ENCODE measurements at regions not wholly inside any gene's neighbourhood (a gene's known extent, or its start where the extent isn't known, plus 50 kb on each side); places are given as distances from the start of the nearest gene placed in this dataset.

GRCh38 chr14:97517566-97518234, 720.5 kb downstream of the VRK1 start:
- 59 to 73% methylated on average over 5 of the region's 5 CpGs for WGBS, 2 donors
- Histone ChIP-seq H3K9me3 (peaks cover 0 to 4% (median 0%) of the 10 kb centered on the region in 4 donors), H3K4me1 (no peaks in the 10 kb centered on the region), H3K4me3 (no peak overlapping the region), H3K27ac (no peak overlapping the region), H3K27me3 (no peaks in the 10 kb centered on the region), H3K36me3 (no peaks in the 10 kb centered on the region)
- no peak for DNase-seq (ENCODE audit: low spot score in 2 of 2)
- no peak for TF ChIP-seq EP300 (IDR thresholded peaks at IDR 0.05)
- no peak for TF ChIP-seq POLR2A (IDR thresholded peaks at IDR 0.05)
- no peak for TF ChIP-seq CTCF (IDR thresholded peaks at IDR 0.05)

GRCh38 chr14:97523936-97524335, 726.8 kb downstream of the VRK1 start:
- WGBS, 2 donors: 48 to 49% methylated on average over 3 of the region's 3 CpGs
- H3K27me3 ChIP-seq: no peaks in the 10 kb centered on the region

GRCh38 chr14:97524589-97525319, 727.6 kb downstream of the VRK1 start:
- TF ChIP-seq POLR2A (IDR thresholded peaks at IDR 0.05) (no peak), CTCF (IDR thresholded peaks at IDR 0.05) (no peak), EP300 (IDR thresholded peaks at IDR 0.05) (no peak)
- 56 to 66% methylated on average over 7 of the region's 7 CpGs for WGBS, 2 donors
- no peaks in the 10 kb centered on the region for H3K27me3 ChIP-seq

More at GRCh38 chr14:97523936-97524335, 726.8 kb downstream of the VRK1 start:
- Histone ChIP-seq H3K9me3 (peaks cover 0 to 3% (median 0%) of the 10 kb centered on the region in 4 donors), H3K36me3 (no peaks in the 10 kb centered on the region), H3K4me1 (no peaks in the 10 kb centered on the region), H3K27ac (no peak overlapping the region), H3K4me3 (no peak overlapping the region)
- DNase-seq (ENCODE audit: low spot score in 2 of 2): no peak
- TF ChIP-seq POLR2A (IDR thresholded peaks at IDR 0.05): no peak
- no peak for TF ChIP-seq CTCF (IDR thresholded peaks at IDR 0.05)
- TF ChIP-seq EP300 (IDR thresholded peaks at IDR 0.05): no peak

GRCh38 chr14:97527993-97528392, 730.8 kb downstream of the VRK1 start:
- no peak overlapping the region for H3K27ac ChIP-seq
- H3K4me1 ChIP-seq: no peaks in the 10 kb centered on the region
- 76 to 78% methylated on average over 4 of the region's 4 CpGs for WGBS, 2 donors
- H3K9me3 ChIP-seq: peaks cover 0 to 7% (median 0%) of the 10 kb centered on the region in 4 donors
- no peak for TF ChIP-seq POLR2A (IDR thresholded peaks at IDR 0.05)
- no peak for TF ChIP-seq CTCF (IDR thresholded peaks at IDR 0.05)
- TF ChIP-seq EP300 (IDR thresholded peaks at IDR 0.05): no peak
- DNase-seq (ENCODE audit: low spot score in 2 of 2): no peak
- no peak overlapping the region for H3K4me3 ChIP-seq
- no peaks in the 10 kb centered on the region for H3K36me3 ChIP-seq
- H3K27me3 ChIP-seq: no peaks in the 10 kb centered on the region

More at GRCh38 chr14:97524589-97525319, 727.6 kb downstream of the VRK1 start:
- H3K36me3 ChIP-seq: no peaks in the 10 kb centered on the region
- H3K4me1 ChIP-seq: no peaks in the 10 kb centered on the region
- DNase-seq (ENCODE audit: low spot score in 2 of 2): no peak
- H3K27ac ChIP-seq: no peak overlapping the region
- no peak overlapping the region for H3K4me3 ChIP-seq
- H3K9me3 ChIP-seq: peaks cover 0 to 3% (median 0%) of the 10 kb centered on the region in 4 donors

- peaks cover 0 to 6% (median 0%) of the 10 kb centered on the region in 4 donors for H3K9me3 ChIP-seq
- DNase-seq (ENCODE audit: low spot score in 2 of 2): no peak
- no peak for TF ChIP-seq POLR2A (IDR thresholded peaks at IDR 0.05)
- no peak for TF ChIP-seq CTCF (IDR thresholded peaks at IDR 0.05)
- TF ChIP-seq EP300 (IDR thresholded peaks at IDR 0.05): no peak
- no peak overlapping the region for H3K27ac ChIP-seq
- no peak overlapping the region for H3K4me3 ChIP-seq
- no peaks in the 10 kb centered on the region for H3K36me3 ChIP-seq
- WGBS, 2 donors: 92 to 100% methylated on average over 1 of the region's 1 CpG
- no peaks in the 10 kb centered on the region for H3K27me3 ChIP-seq
- no peaks in the 10 kb centered on the region for H3K4me1 ChIP-seq
These were observed 734.9 kb downstream of the VRK1 start for GRCh38 chr14:97532052-97532451.
